Endodermal cell (in vitro differentiated cells): ENCODE measurements at regions not wholly inside any gene's neighbourhood (a gene's known extent, or its start where the extent isn't known, plus 50 kb on each side); places are given as distances from the start of the nearest gene placed in this dataset.
A peak's percentile ranks its signal among the peaks of the same experiment; 100 is the strongest.

Source experiments
- DNase-seq: peaks from one replicate; pipeline ENCODE4 v3.0.0-alpha.2; 2017
- H3K27ac ChIP-seq: 2 replicates; pipeline ENCODE4 v1.5.1; 2013; ENCODE audit warnings: mild to moderate bottlenecking, low read depth, low read length, moderate library complexity
- H3K27me3 ChIP-seq: 2 replicates; pipeline ENCODE4 v1.6.1; 2013; ENCODE audit warnings: mild to moderate bottlenecking, low read length, moderate library complexity; ENCODE audit not compliant: insufficient read depth, control insufficient read depth, poor library complexity, severe bottlenecking
- H3K36me3 ChIP-seq: 2 replicates; pipeline ENCODE4 v1.7.0; 2013; ENCODE audit warnings: mild to moderate bottlenecking, low read length, moderate library complexity; ENCODE audit not compliant: control insufficient read depth, insufficient read depth
- H3K4me1 ChIP-seq: one replicate; pipeline ENCODE4 v1.7.0; 2013; ENCODE audit warnings: low read length; ENCODE audit not compliant: control insufficient read depth, insufficient read depth
- H3K4me3 ChIP-seq: 2 replicates; pipeline ENCODE4 v1.5.1; 2013; ENCODE audit warnings: mild to moderate bottlenecking, low read length, moderate library complexity
- H3K9ac ChIP-seq: 2 replicates; pipeline ENCODE4 v1.6.1; 2013; ENCODE audit warnings: mild to moderate bottlenecking, low read length, moderate library complexity; ENCODE audit not compliant: poor library complexity, severe bottlenecking; ENCODE audit errors: extremely low read depth
- H3K9me3 ChIP-seq: 2 replicates; pipeline ENCODE4 v1.6.1; 2013; ENCODE audit warnings: mild to moderate bottlenecking, low read length, moderate library complexity; ENCODE audit not compliant: control insufficient read depth
- H3K27ac Mint-ChIP-seq: 2 replicates; pipeline ENCODE4 v1.8.0; 2020; ENCODE audit warnings: mixed read lengths
- H3K27me3 Mint-ChIP-seq: 2 replicates; pipeline ENCODE4 v1.8.0; 2021; ENCODE audit warnings: mild to moderate bottlenecking, mixed read lengths; ENCODE audit not compliant: insufficient read depth
- H3K36me3 Mint-ChIP-seq: 2 replicates; pipeline ENCODE4 v1.8.0; 2020; ENCODE audit warnings: low read depth, mixed read lengths
- H3K4me1 Mint-ChIP-seq: 2 replicates; pipeline ENCODE4 v1.8.0; 2020; ENCODE audit warnings: mixed read lengths
- H3K4me3 Mint-ChIP-seq: 2 replicates; pipeline ENCODE4 v1.8.0; 2020; ENCODE audit warnings: mild to moderate bottlenecking, moderate library complexity, mixed read lengths
- H3K9me3 Mint-ChIP-seq: 2 replicates; pipeline ENCODE4 v1.8.0; 2020; ENCODE audit warnings: mild to moderate bottlenecking, mixed read lengths
- CTCF ChIP-seq: fragments of 200-600 bp; sonication (generic); conservative IDR thresholded peaks from 2 replicates; pipeline ENCODE4 v1.5.0; 2021; ENCODE audit warnings: antibody characterized with exemption, mild to moderate bottlenecking
- WGBS, 2 experiments: methylation state at CpG; one replicate each; pipeline versions ENCODE4 v1.1.5 to v1.1.7; 2013; ENCODE audit warnings: missing lambda C conversion rate in 2 of 2, mixed read lengths in 1 of 2; ENCODE audit not compliant: insufficient coverage in 1 of 2, insufficient read length in 1 of 2; 5-methylcytosine and 5-hydroxymethylcytosine counted together

DNA sequence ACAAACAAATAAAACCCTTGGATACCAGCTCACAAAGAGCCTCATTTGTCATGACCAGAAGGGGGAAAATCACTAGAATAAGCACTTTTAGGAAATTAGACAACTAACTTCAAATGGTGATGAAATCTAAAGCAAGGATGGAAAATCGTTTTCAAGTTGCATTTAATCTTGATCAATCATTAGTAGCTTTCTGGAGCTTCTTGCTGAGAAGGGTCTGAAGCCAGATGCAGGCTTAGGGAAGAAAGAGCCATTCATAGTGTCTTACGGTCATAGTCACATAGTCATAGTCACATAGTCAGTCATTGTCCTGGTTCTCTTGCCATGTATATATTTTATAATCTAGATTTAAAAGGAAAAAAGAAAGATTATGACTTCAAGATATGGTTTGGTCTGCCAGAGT lies 610.5 kb downstream of the ACTL7B start:
- no peak overlapping the region for H3K27ac ChIP-seq
- H3K9ac ChIP-seq = no peak overlapping the region
- Mint-ChIP-seq H3K4me3 (no peak overlapping the region), H3K27ac (no peak overlapping the region), H3K4me1 (peaks cover 4% of the 10 kb centered on the region), H3K36me3 (no peaks in the 10 kb centered on the region), H3K27me3 (no peaks in the 10 kb centered on the region), H3K9me3 (no peaks in the 10 kb centered on the region)
- DNase-seq = no peak
- TF ChIP-seq CTCF = no peak
- H3K4me1 ChIP-seq = no peaks in the 10 kb centered on the region
- no peaks in the 10 kb centered on the region for H3K9me3 ChIP-seq
- H3K36me3 ChIP-seq = no peaks in the 10 kb centered on the region
- H3K4me3 ChIP-seq = no peak overlapping the region
- 88 to 100% methylated on average over 1 to 2 of the region's 2 CpGs for WGBS, 2 experiments
- H3K27me3 ChIP-seq = no peaks in the 10 kb centered on the region

DNA sequence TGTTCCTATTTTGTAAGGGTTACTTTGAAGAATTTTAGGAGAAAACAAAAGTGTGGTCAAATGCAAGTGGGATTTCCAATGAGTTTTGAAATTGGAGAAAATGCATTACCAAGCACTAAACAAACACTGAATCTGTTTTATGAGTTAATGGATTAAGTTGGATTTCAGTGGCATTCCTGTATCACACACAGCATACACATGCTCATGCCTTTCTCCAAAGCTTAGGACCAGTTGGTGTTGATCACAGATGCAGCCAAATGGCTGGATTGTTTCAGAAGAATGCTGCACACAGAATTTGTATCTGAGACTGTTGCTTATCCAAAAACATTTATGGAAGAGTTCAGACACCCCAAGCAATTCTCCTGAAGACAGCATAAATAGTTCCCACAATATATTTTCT lies 611.1 kb downstream of the ACTL7B start:
- Histone ChIP-seq H3K27ac (no peak overlapping the region), H3K4me1 (no peaks in the 10 kb centered on the region), H3K27me3 (no peaks in the 10 kb centered on the region), H3K9me3 (no peaks in the 10 kb centered on the region), H3K9ac (no peak overlapping the region), H3K4me3 (no peak overlapping the region), H3K36me3 (no peaks in the 10 kb centered on the region)
- Mint-ChIP-seq H3K9me3 (no peaks in the 10 kb centered on the region), H3K27ac (no peak overlapping the region), H3K4me3 (no peak overlapping the region), H3K4me1 (peaks cover 4% of the 10 kb centered on the region), H3K36me3 (no peaks in the 10 kb centered on the region), H3K27me3 (no peaks in the 10 kb centered on the region)
- DNase-seq = no peak
- no peak for TF ChIP-seq CTCF

DNA sequence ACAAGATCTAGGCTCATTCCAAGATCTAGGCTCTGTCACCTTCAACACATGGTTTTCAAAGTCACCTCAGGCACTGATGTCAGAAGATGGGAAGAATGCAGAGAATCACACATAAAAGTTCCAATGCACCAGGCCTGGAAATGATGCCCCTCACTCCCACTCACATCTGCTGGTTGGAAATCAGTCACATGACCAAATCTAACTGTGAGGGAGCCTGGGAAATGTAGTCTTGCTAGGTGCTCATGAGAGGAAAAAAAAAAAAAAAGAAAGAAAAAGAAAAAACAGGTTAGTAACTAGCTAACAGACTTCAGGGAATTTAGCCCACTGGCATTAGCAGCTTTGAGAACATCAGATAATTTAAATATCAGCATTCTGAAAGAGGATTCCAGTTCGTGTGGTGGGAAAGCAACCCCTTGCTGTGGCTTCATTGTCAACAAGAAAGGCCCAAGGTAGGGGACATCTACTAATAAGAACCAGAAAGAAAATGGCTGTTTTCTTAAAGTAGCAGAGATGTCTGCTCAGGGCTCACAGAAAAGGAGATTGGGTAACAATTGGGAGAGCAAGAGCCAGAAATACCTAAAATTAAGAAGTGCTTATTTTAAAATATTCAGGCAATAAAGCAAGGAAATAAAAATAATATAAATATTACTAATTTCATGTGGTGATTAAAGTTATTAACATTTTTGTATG lies 614.3 kb downstream of the ACTL7B start:
- Mint-ChIP-seq H3K27ac (peak overlapping the region; percentile 10), H3K4me1 (peaks cover 4% of the 10 kb centered on the region), H3K36me3 (no peaks in the 10 kb centered on the region), H3K4me3 (no peak overlapping the region), H3K27me3 (no peaks in the 10 kb centered on the region), H3K9me3 (peaks cover 2% of the 10 kb centered on the region)
- peak; percentile 54 for DNase-seq
- no peak overlapping the region for H3K27ac ChIP-seq
- no peak overlapping the region for H3K9ac ChIP-seq
- no peaks in the 10 kb centered on the region for H3K9me3 ChIP-seq
- H3K4me1 ChIP-seq = no peaks in the 10 kb centered on the region
- H3K36me3 ChIP-seq = no peaks in the 10 kb centered on the region
- no peak overlapping the region for H3K4me3 ChIP-seq
- H3K27me3 ChIP-seq = no peaks in the 10 kb centered on the region
- TF ChIP-seq CTCF = no peak
- WGBS, 2 experiments = 25 to 34% methylated on average over 1 of the region's 1 CpG
